Stimulated activated CD8-positive, alpha-beta memory T cell treated with anti-CD3 and anti-CD28 coated beads, Interleukin-4, amount 100 ng/mL, for 24 hours (primary cell): ENCODE measurements at regions not wholly inside any gene's neighbourhood (a gene's known extent, or its start where the extent isn't known, plus 50 kb on each side); places are given as distances from the start of the nearest gene placed in this dataset.

Source experiments
- DNase-seq: peaks from one replicate; pipeline ENCODE4 v3.0.0-alpha.2; 2020; ENCODE audit warnings: low read depth

- DNase-seq: no peak
Measured at GRCh38 chr11:128299132-128299726, 288.1 kb downstream of the ETS1 start.

- DNase-seq: no peak
Measured at GRCh38 chr11:128298271-128298670, 289.1 kb downstream of the ETS1 start.

GRCh38 chr11:128297805-128298204 is 289.6 kb downstream of the ETS1 start:
- no peak for DNase-seq

GRCh38 chr11:128297091-128297651 is 290.2 kb downstream of the ETS1 start:
- DNase-seq: no peak

- no peak for DNase-seq
Measured at GRCh38 chr11:128294671-128295050, 292.7 kb downstream of the ETS1 start.

- DNase-seq: no peak
Measured at GRCh38 chr11:128294001-128294670, 293.2 kb downstream of the ETS1 start.

- DNase-seq: peak; percentile 50
Measured at GRCh38 chr11:128291835-128292234, 295.5 kb downstream of the ETS1 start.

- no peak for DNase-seq
Measured at GRCh38 chr11:128291007-128291406, 296.4 kb downstream of the ETS1 start.

GRCh38 chr11:128290106-128290840 is 297.1 kb downstream of the ETS1 start:
- peak; percentile 45 for DNase-seq

GRCh38 chr11:128289048-128289447 is 298.3 kb downstream of the ETS1 start:
- no peak for DNase-seq

- no peak for DNase-seq
Measured at GRCh38 chr11:128288368-128288767, 299.0 kb downstream of the ETS1 start.

GRCh38 chr11:128285321-128285720 is 302.0 kb downstream of the ETS1 start:
- DNase-seq: no peak

GRCh38 chr11:128284634-128285033 is 302.7 kb downstream of the ETS1 start:
- no peak for DNase-seq

- no peak for DNase-seq
Measured at GRCh38 chr11:128283451-128283850, 303.9 kb downstream of the ETS1 start.

- DNase-seq: no peak
Measured at GRCh38 chr11:128282053-128282452, 305.3 kb downstream of the ETS1 start.

- DNase-seq: no peak
Measured at GRCh38 chr11:128279866-128280265, 307.5 kb downstream of the ETS1 start.

GRCh38 chr11:128273736-128274135 is 313.6 kb downstream of the ETS1 start:
- no peak for DNase-seq

GRCh38 chr11:128271401-128271800 is 316.0 kb downstream of the ETS1 start:
- DNase-seq: no peak

- no peak for DNase-seq
Measured at GRCh38 chr11:128269466-128269865, 317.9 kb downstream of the ETS1 start.

- no peak for DNase-seq
Measured at GRCh38 chr11:128266893-128267292, 320.5 kb downstream of the ETS1 start.

- no peak for DNase-seq
Measured at GRCh38 chr11:128262463-128263345, 324.7 kb downstream of the ETS1 start.

- no peak for DNase-seq
Measured at GRCh38 chr11:128261011-128261421, 326.3 kb downstream of the ETS1 start.
